ENCODE measurements at regions not wholly inside any gene's neighbourhood (a gene's known extent, or its start where the extent isn't known, plus 50 kb on each side); places are given as distances from the start of the nearest gene placed in this dataset.
A peak's percentile ranks its signal among the peaks of the same experiment; 100 is the strongest.

DNA sequence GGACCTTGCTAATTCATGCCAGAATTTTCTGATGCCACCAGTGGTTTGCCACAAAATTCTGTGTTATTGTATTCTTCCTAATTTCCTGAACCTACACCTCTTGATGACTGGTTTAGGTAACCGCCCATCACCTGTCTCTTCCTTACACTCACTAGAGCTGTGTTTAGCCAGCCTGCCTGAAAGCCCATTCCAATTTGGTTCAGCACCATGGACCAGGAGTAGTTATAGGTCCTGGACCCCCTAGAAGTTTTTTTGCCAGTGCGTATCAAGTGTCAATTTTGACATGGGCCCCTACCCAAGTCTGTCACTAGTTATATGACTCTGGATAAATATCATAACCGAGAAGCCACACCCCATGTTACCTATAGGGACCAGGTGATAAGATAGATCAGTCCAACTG, 94.0 kb upstream of the NAP1L1 start:
- no peaks in the 10 kb centered on the region for H3K9me3 ChIP-seq (ENCODE audit: control insufficient read depth, insufficient read depth, low read depth, low read length)
- no peak overlapping the region for H3K4me3 ChIP-seq (ENCODE audit: low read depth, low read length)
- H3K4me1 ChIP-seq (ENCODE audit: control insufficient read depth, insufficient read depth, low read length): no peaks in the 10 kb centered on the region
- CTCF ChIA-PET: no interaction called here
- no peak overlapping the region for H3K27ac ChIP-seq (ENCODE audit: extremely low read depth, low read depth, low read length)
- POLR2A ChIA-PET: no interaction called here
- no peak for TF ChIP-seq ZNF302 (tag by site-specific recombination; IDR thresholded peaks at IDR 0.05; ENCODE audit: low read depth)
- no peak for TF ChIP-seq ZNF133 (tag by site-specific recombination; IDR thresholded peaks at IDR 0.05)
- TF ChIP-seq, protein P1, sequence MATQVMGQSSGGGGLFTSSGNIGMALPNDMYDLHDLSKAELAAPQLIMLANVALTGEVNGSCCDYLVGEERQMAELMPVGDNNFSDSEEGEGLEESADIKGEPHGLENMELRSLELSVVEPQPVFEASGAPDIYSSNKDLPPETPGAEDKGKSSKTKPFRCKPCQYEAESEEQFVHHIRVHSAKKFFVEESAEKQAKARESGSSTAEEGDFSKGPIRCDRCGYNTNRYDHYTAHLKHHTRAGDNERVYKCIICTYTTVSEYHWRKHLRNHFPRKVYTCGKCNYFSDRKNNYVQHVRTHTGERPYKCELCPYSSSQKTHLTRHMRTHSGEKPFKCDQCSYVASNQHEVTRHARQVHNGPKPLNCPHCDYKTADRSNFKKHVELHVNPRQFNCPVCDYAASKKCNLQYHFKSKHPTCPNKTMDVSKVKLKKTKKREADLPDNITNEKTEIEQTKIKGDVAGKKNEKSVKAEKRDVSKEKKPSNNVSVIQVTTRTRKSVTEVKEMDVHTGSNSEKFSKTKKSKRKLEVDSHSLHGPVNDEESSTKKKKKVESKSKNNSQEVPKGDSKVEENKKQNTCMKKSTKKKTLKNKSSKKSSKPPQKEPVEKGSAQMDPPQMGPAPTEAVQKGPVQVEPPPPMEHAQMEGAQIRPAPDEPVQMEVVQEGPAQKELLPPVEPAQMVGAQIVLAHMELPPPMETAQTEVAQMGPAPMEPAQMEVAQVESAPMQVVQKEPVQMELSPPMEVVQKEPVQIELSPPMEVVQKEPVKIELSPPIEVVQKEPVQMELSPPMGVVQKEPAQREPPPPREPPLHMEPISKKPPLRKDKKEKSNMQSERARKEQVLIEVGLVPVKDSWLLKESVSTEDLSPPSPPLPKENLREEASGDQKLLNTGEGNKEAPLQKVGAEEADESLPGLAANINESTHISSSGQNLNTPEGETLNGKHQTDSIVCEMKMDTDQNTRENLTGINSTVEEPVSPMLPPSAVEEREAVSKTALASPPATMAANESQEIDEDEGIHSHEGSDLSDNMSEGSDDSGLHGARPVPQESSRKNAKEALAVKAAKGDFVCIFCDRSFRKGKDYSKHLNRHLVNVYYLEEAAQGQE (tag by site-specific recombination; IDR thresholded peaks at IDR 0.05): peak; percentile 44
- TF ChIP-seq SP7 (tag by site-specific recombination; IDR thresholded peaks at IDR 0.05): no peak
- no peaks in the 10 kb centered on the region; a peak in 1 of 3 replicates for H3K36me3 ChIP-seq (ENCODE audit: control insufficient read depth in 2 of 2, insufficient read depth in 1 of 2, low read length in 2 of 2)

- POLR2A ChIA-PET: no interaction called here
- CTCF ChIA-PET: interaction anchor here (0.7 to 1.3 kb wide), 2 partner anchors 19 to 169 kb away, joined by 3 read pairs; no protein-coding TSS in a partner anchor
- TF ChIP-seq REPIN1 (tag by site-specific recombination; IDR thresholded peaks at IDR 0.05; ENCODE audit: low read depth) (no peak), ZNF473 (tag by site-specific recombination; IDR thresholded peaks at IDR 0.05) (no peak), ZNF248 (tag by site-specific recombination; IDR thresholded peaks at IDR 0.05) (no peak), ZNF37A (tag by site-specific recombination; IDR thresholded peaks at IDR 0.05) (no peak), KLF1 (tag by site-specific recombination; IDR thresholded peaks at IDR 0.05) (no peak), ZFP3 (tag by site-specific recombination; IDR thresholded peaks at IDR 0.05; ENCODE audit: low read depth) (no peak), ZNF518A (tag by site-specific recombination; conservative IDR thresholded peaks at IDR 0.05; ENCODE audit: low read depth) (no peak), ZNF214 (tag by site-specific recombination; IDR thresholded peaks at IDR 0.05; ENCODE audit: borderline replicate concordance) (no peak), ZNF391 (tag by site-specific recombination; IDR thresholded peaks at IDR 0.05; ENCODE audit: borderline replicate concordance, low read depth) (no peak), ZNF433 (tag by site-specific recombination; IDR thresholded peaks at IDR 0.05; ENCODE audit: low read depth) (no peak), ZNF701 (tag by site-specific recombination; IDR thresholded peaks at IDR 0.05) (no peak)
- no peaks in the 10 kb centered on the region for H3K9me3 ChIP-seq (ENCODE audit: control insufficient read depth, insufficient read depth, low read depth, low read length)
- no peaks in the 10 kb centered on the region; a peak in 1 of 3 replicates for H3K36me3 ChIP-seq (ENCODE audit: control insufficient read depth in 2 of 2, insufficient read depth in 1 of 2, low read length in 2 of 2)
- H3K4me3 ChIP-seq (ENCODE audit: low read depth, low read length): no peak overlapping the region
- H3K27ac ChIP-seq (ENCODE audit: extremely low read depth, low read depth, low read length): no peak overlapping the region
- no peaks in the 10 kb centered on the region for H3K4me1 ChIP-seq (ENCODE audit: control insufficient read depth, insufficient read depth, low read length)
Observed at GRCh38 chr12:76177821-76178220, 93.3 kb upstream of the NAP1L1 start.

Data from HEK293 (cell line).